ENCODE measurements at regions not wholly inside any gene's neighbourhood (a gene's known extent, or its start where the extent isn't known, plus 50 kb on each side); places are given as distances from the start of the nearest gene placed in this dataset.
"Not testable (repeated sequence)": the region's sequence is repeated elsewhere in the genome, so short reads cannot be mapped to it uniquely, and the experiment has no call there.

DNA sequence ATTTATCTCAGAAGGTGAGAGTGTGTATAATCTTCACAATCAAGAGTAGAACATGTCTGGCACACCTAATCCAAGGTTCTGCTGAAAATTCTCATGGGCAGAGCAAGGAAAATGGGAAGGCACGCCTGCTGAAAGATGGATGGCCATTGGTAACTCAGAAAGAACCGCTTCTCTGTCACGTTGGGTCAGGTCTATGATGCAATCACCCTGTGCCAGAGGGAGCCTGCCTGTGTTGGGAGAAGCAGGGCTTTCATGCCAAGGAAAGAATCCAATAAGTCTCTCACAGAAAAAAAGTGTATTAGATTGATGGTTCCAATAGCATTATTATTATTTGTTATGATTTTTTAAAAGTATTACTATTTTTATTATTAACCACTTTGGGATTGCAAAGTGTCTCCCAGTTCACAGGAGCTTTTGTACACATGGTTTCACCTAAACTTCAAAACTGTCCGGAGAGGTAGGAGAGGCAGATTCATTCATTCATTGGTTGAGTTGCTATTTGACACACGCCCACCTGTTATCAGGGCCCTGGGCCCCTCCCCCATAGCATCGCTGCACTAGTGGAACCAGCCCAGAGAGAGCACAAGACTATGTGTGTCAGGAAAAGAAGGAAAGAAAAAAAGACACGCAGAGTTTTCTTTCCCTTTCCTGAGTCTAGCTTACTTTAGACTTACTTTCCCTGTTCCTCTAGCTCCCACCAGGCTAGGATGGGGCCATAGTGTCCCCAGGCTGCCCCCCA, 324.6 kb downstream of the BCL2L11 start:
- TF ChIP-seq, protein P1, sequence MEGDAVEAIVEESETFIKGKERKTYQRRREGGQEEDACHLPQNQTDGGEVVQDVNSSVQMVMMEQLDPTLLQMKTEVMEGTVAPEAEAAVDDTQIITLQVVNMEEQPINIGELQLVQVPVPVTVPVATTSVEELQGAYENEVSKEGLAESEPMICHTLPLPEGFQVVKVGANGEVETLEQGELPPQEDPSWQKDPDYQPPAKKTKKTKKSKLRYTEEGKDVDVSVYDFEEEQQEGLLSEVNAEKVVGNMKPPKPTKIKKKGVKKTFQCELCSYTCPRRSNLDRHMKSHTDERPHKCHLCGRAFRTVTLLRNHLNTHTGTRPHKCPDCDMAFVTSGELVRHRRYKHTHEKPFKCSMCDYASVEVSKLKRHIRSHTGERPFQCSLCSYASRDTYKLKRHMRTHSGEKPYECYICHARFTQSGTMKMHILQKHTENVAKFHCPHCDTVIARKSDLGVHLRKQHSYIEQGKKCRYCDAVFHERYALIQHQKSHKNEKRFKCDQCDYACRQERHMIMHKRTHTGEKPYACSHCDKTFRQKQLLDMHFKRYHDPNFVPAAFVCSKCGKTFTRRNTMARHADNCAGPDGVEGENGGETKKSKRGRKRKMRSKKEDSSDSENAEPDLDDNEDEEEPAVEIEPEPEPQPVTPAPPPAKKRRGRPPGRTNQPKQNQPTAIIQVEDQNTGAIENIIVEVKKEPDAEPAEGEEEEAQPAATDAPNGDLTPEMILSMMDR (IDR thresholded peaks at IDR 0.05), result not testable (repeated sequence)
- not testable (repeated sequence) for TF ChIP-seq EP300, POLR2AphosphoS5 (IDR thresholded peaks at IDR 0.05)

Data from sigmoid colon (tissue), 4 donors.